ENCODE measurements at regions not wholly inside any gene's neighbourhood (a gene's known extent, or its start where the extent isn't known, plus 50 kb on each side); places are given as distances from the start of the nearest gene placed in this dataset.
"Not testable (repeated sequence)": the region's sequence is repeated elsewhere in the genome, so short reads cannot be mapped to it uniquely, and the experiment has no call there.

- Histone ChIP-seq H3K4me3 (ENCODE audit: insufficient read length, low read depth) (no peak overlapping the region), H3K36me3 (ENCODE audit: insufficient read depth, insufficient read length, low read length) (no peaks in the 10 kb centered on the region), H3K9ac (ENCODE audit: insufficient read length, low read depth) (no peak overlapping the region), H3K9me3 (ENCODE audit: insufficient read depth, low read length) (no peaks in the 10 kb centered on the region), H3K4me1 (ENCODE audit: insufficient read depth, insufficient read length) (no peaks in the 10 kb centered on the region), H3K27me3 (ENCODE audit: insufficient read depth, insufficient read length) (no peaks in the 10 kb centered on the region)
- no peak for DNase-seq (ENCODE audit: low read depth, low spot score)
- TF ChIP-seq ZNF274 (IDR thresholded peaks at IDR 0.05; ENCODE audit: low read depth, low read length), result no peak
- TF ChIP-seq YY1 (IDR thresholded peaks at IDR 0.05; ENCODE audit: insufficient read depth, insufficient read length), result no peak
- TF ChIP-seq SUZ12 (IDR thresholded peaks at IDR 0.05; ENCODE audit: extremely low read depth, insufficient read depth, insufficient read length), result no peak
Observed at GRCh38 chr13:89497658-89498057, 1826.5 kb downstream of the SLITRK5 start.

- no peak for TF ChIP-seq YY1 (IDR thresholded peaks at IDR 0.05; ENCODE audit: insufficient read depth, insufficient read length)
- no peak for TF ChIP-seq ZNF274 (IDR thresholded peaks at IDR 0.05; ENCODE audit: low read depth, low read length)
- no peak for TF ChIP-seq SUZ12 (IDR thresholded peaks at IDR 0.05; ENCODE audit: extremely low read depth, insufficient read depth, insufficient read length)
- no peak overlapping the region for H3K4me3 ChIP-seq (ENCODE audit: insufficient read length, low read depth)
- H3K9me3 ChIP-seq (ENCODE audit: insufficient read depth, low read length), result no peaks in the 10 kb centered on the region
- H3K9ac ChIP-seq (ENCODE audit: insufficient read length, low read depth), result no peak overlapping the region
- no peak for DNase-seq (ENCODE audit: low read depth, low spot score)
- H3K36me3 ChIP-seq (ENCODE audit: insufficient read depth, insufficient read length, low read length), result no peaks in the 10 kb centered on the region
- no peaks in the 10 kb centered on the region for H3K4me1 ChIP-seq (ENCODE audit: insufficient read depth, insufficient read length)
- H3K27me3 ChIP-seq (ENCODE audit: insufficient read depth, insufficient read length), result no peaks in the 10 kb centered on the region
Observed at GRCh38 chr13:89502286-89502685, 1831.1 kb downstream of the SLITRK5 start.

DNA sequence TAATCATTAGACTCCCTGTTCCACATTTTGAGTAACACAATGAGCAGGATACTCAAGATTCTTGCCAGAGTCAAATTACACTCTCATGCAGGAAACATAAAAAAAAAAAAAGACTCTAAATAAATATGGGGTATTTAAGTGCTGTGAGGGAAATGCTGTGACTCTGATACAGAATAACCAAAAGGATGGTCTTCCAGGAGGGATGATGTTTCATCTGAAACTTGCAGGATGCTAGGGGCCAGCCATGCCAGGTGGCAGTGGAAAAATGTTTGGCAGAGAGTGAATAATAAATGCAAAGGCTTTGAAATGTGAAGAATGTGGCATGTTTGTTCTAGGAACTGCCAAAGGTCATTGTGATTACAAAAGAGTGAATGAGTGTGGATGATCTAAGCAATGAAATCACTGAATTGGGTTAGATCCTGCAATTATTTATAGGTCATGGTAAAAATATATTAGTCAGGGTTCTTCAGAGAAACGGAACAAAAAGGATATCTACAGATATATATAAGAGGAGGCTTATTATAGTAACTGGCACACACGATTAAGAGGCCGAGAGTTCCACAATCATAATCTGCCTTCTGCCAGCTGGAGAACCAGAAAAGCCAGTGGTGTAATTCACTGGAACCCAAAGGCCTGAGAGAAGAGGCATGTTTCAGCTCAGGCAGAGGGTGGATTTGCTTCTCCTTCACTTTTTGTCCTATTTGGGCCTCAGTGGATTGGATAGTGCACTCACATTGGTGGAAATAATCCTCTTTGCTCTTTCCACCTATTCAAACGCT is 1832.8 kb upstream of the MIR17HG start:
- no peak for DNase-seq (ENCODE audit: low read depth, low spot score)
- no peaks in the 10 kb centered on the region for H3K4me1 ChIP-seq (ENCODE audit: insufficient read depth, insufficient read length)
- TF ChIP-seq SUZ12 (IDR thresholded peaks at IDR 0.05; ENCODE audit: extremely low read depth, insufficient read depth, insufficient read length) (no peak), ZNF274 (IDR thresholded peaks at IDR 0.05; ENCODE audit: low read depth, low read length) (no peak), YY1 (IDR thresholded peaks at IDR 0.05; ENCODE audit: insufficient read depth, insufficient read length) (no peak)
- H3K9ac ChIP-seq (ENCODE audit: insufficient read length, low read depth), result no peak overlapping the region
- H3K27me3 ChIP-seq (ENCODE audit: insufficient read depth, insufficient read length), result no peaks in the 10 kb centered on the region
- no peak overlapping the region for H3K4me3 ChIP-seq (ENCODE audit: insufficient read length, low read depth)
- H3K9me3 ChIP-seq (ENCODE audit: insufficient read depth, low read length), result no peaks in the 10 kb centered on the region
- H3K36me3 ChIP-seq (ENCODE audit: insufficient read depth, insufficient read length, low read length), result no peaks in the 10 kb centered on the region

DNA sequence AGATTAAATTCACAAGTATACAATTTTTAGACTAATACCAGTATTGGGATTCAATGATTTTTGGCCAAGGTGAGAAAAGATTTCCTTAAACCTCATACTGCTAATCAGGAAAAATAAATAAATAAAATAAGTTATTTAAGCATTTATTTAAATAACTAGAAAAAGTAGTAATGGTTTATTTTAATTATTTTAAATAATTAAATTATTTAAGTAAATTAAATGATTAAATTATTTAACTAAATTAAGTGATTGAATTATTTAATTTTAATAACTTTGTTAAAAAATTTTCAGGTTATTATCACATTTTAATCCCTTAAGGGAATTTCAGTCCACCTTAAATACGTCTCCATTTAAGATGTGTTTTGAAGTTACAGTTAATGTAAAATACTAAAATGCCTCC is 1831.5 kb upstream of the MIR17HG start:
- no peak for TF ChIP-seq SUZ12 (IDR thresholded peaks at IDR 0.05; ENCODE audit: extremely low read depth, insufficient read depth, insufficient read length)
- TF ChIP-seq YY1 (IDR thresholded peaks at IDR 0.05; ENCODE audit: insufficient read depth, insufficient read length), result no peak
- TF ChIP-seq ZNF274 (IDR thresholded peaks at IDR 0.05; ENCODE audit: low read depth, low read length), result no peak
- Histone ChIP-seq H3K9ac (ENCODE audit: insufficient read length, low read depth) (no peak overlapping the region), H3K4me1 (ENCODE audit: insufficient read depth, insufficient read length) (no peaks in the 10 kb centered on the region), H3K9me3 (ENCODE audit: insufficient read depth, low read length) (no peaks in the 10 kb centered on the region), H3K4me3 (ENCODE audit: insufficient read length, low read depth) (no peak overlapping the region), H3K27me3 (ENCODE audit: insufficient read depth, insufficient read length) (no peaks in the 10 kb centered on the region), H3K36me3 (ENCODE audit: insufficient read depth, insufficient read length, low read length) (no peaks in the 10 kb centered on the region)
- DNase-seq (ENCODE audit: low read depth, low spot score), result no peak

- no peaks in the 10 kb centered on the region for H3K9me3 ChIP-seq (ENCODE audit: insufficient read depth, low read length)
- TF ChIP-seq YY1 (IDR thresholded peaks at IDR 0.05; ENCODE audit: insufficient read depth, insufficient read length), result no peak
- TF ChIP-seq ZNF274 (IDR thresholded peaks at IDR 0.05; ENCODE audit: low read depth, low read length), result no peak
- no peak for TF ChIP-seq SUZ12 (IDR thresholded peaks at IDR 0.05; ENCODE audit: extremely low read depth, insufficient read depth, insufficient read length)
- no peak for DNase-seq (ENCODE audit: low read depth, low spot score)
- H3K4me3 ChIP-seq (ENCODE audit: insufficient read length, low read depth), result no peak overlapping the region
- no peak overlapping the region for H3K9ac ChIP-seq (ENCODE audit: insufficient read length, low read depth)
- H3K36me3 ChIP-seq (ENCODE audit: insufficient read depth, insufficient read length, low read length), result no peaks in the 10 kb centered on the region
- H3K4me1 ChIP-seq (ENCODE audit: insufficient read depth, insufficient read length), result no peaks in the 10 kb centered on the region
- no peaks in the 10 kb centered on the region for H3K27me3 ChIP-seq (ENCODE audit: insufficient read depth, insufficient read length)
Observed at GRCh38 chr13:89518289-89519077, 1829.0 kb upstream of the MIR17HG start.

- H3K9me3 ChIP-seq (ENCODE audit: insufficient read depth, low read length), result no peaks in the 10 kb centered on the region
- no peaks in the 10 kb centered on the region for H3K36me3 ChIP-seq (ENCODE audit: insufficient read depth, insufficient read length, low read length)
- no peaks in the 10 kb centered on the region for H3K4me1 ChIP-seq (ENCODE audit: insufficient read depth, insufficient read length)
- H3K9ac ChIP-seq (ENCODE audit: insufficient read length, low read depth), result no peak overlapping the region
- no peak overlapping the region for H3K4me3 ChIP-seq (ENCODE audit: insufficient read length, low read depth)
- H3K27me3 ChIP-seq (ENCODE audit: insufficient read depth, insufficient read length), result no peaks in the 10 kb centered on the region
- no peak for TF ChIP-seq ZNF274 (IDR thresholded peaks at IDR 0.05; ENCODE audit: low read depth, low read length)
- no peak for TF ChIP-seq SUZ12 (IDR thresholded peaks at IDR 0.05; ENCODE audit: extremely low read depth, insufficient read depth, insufficient read length)
- TF ChIP-seq YY1 (IDR thresholded peaks at IDR 0.05; ENCODE audit: insufficient read depth, insufficient read length), result no peak
- no peak for DNase-seq (ENCODE audit: low read depth, low spot score)
Observed at GRCh38 chr13:89520468-89520867, 1827.0 kb upstream of the MIR17HG start.

DNA sequence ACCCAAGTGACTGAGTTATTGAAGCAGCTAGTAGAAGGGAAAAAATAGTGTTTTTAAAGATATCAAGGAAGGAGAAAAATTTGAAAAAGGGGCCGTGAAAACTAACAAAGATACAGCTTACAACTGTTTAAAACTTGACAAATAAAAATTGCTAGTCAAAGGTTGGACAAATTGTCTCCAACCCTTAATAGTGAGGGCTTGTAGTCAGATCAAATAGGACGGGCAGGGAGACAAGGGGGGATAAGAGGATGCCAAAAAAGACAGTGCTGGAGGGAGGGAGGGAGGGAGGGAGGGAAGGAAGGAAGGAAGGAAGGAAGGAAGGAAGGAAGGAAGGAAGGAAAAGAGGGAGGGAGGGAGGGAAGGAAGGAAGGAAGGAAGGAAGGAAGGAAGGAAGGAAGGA is 1825.8 kb upstream of the MIR17HG start:
- H3K4me1 ChIP-seq (ENCODE audit: insufficient read depth, insufficient read length); H3K36me3 ChIP-seq (ENCODE audit: insufficient read depth, insufficient read length, low read length); H3K9me3 ChIP-seq (ENCODE audit: insufficient read depth, low read length); H3K9ac ChIP-seq (ENCODE audit: insufficient read length, low read depth); H3K27me3 ChIP-seq (ENCODE audit: insufficient read depth, insufficient read length); DNase-seq (ENCODE audit: low read depth, low spot score); H3K4me3 ChIP-seq (ENCODE audit: insufficient read length, low read depth): not testable (repeated sequence)
